Stimulated activated CD4-positive, alpha-beta T cell treated with anti-CD3 and anti-CD28 coated beads, Interleukin-4, amount 100 ng/mL, for 1 hour (primary cell): ENCODE measurements at regions not wholly inside any gene's neighbourhood (a gene's known extent, or its start where the extent isn't known, plus 50 kb on each side); places are given as distances from the start of the nearest gene placed in this dataset.
"Not testable (repeated sequence)": the region's sequence is repeated elsewhere in the genome, so short reads cannot be mapped to it uniquely, and the experiment has no call there.

Experiments
- DNase-seq: peaks from one replicate; pipeline ENCODE4 v3.0.0-alpha.2; 2020

DNA sequence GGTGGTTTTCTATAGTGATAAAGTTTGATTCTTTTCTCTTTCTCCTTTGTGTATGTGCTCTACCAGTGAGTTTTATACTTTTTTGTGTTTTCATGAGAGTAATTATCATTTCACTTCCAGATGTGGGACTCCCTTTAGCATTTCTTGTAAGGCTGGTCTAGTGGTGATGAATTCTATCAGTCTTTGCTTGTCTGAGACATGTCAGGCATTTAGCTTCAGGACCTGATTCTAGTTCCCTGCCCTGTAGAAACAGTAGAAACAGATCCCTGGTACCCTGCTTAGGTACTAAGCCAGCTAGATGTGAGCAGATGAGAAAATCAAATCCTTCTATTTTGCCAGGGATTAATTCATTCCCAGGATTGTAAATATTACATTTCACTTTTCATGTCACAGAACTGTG lies 203.7 kb downstream of the ALG10 start:
- DNase-seq: not testable (repeated sequence)

DNA sequence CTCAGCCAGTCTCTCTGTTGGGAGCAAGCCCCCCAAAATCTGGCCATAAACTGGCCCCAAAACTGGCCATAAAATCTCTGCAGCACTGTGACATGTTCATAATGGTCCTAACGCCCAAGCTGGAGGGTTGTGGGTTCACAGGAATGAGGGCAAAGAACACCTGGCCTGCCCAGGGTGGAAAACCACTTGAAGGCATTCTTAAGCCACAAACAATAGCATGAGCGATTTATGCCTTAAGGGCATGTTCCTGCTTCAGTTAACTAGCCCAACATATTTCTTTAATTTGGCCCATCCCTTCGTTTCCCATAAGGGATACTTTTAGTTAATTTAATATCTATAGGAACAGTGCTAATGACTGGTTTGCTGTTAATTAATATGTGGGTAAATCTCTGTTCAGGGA lies 205.8 kb downstream of the ALG10 start:
- not testable (repeated sequence) for DNase-seq

DNA sequence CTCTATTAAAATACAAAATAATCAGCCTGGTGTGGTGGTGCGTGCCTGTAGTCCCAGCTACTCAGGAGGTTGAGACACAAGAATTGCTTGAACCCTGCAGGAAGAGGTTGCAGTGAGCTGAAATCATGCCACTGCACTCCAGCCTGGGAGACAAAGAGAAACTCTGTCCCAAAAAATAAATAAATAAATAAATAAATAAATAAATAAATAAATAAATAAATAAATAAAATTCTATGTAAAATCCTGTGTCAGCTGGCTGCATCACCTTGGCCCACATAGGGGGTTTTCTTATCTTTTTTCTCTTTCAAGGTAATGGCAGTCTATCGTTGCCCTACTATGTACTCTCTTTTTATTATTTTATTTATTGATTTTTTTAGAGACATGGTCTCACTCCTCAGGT lies 206.7 kb downstream of the ALG10 start:
- DNase-seq: not testable (repeated sequence)

DNA sequence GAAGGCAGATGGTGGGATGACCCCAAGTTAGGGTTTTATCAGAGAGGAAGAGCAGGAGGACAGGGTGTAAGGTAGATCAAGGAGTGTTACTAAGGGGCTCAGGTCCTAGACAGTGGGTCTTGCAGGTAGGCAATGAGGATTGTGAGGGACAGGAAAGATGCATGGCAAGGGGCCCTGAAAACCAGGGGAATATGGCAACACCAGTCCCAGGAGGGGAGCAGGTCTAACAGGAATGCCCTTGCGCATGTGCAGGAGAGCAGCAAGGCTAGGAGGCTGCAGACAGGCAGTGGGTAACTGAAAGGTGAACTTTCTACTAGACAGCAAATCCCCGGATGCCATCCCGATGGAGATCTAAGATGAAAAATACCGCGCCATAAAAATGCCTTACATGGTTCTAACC lies 211.3 kb downstream of the ALG10 start:
- DNase-seq: no peak

DNA sequence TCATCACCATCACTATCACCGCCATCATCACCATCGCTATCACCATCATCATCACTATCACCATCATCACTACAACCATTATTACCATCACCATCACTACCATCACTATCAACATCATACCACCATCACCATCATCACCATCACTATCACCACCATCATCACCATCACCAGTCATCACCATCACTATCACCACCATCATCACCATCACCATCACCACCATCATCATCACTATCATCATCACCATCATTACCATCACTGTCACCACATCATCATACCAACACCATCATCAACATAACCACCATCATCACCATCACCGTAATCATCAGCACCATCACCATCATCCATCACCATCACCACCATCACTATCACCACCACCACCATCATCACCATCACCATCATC lies 213.8 kb downstream of the ALG10 start:
- DNase-seq: no peak

DNA sequence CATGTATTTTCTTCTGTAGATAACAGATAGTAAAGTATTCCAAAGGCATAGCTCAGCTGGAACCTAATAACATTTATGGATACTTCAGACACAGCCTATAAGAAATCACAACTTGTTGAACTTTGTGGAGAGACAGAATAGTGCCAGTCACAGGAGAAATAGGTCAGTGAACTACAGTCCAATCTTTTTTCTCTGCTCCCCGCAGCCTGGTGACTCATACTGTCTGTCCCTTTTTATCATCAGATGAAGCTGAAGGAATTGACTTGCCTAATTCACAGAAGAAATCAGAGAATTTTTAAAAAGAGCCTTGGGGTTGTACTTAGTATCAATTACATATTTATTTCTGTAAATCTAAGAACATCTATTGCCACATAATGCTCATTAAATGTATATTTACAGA lies 222.3 kb downstream of the ALG10 start:
- no peak for DNase-seq

DNA sequence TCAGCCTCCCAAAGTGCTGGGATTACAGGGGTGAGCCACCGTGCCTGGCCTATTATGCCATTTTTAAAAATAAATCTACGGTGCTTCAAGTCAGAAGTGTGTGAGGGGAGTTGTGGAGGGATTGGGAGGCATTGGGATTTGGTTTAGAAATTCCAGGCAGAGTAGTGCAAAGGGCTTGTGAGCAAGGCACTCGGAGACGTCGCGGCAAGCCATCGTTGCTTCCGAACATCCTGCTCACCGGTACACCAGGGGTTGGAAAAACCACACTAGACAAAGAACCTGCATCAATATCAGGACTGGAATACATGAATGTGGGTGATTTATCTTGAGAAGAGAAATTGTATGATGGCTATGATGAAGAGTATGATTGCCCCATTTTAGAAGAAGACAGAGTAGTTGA lies 227.0 kb downstream of the ALG10 start:
- DNase-seq: no peak

DNA sequence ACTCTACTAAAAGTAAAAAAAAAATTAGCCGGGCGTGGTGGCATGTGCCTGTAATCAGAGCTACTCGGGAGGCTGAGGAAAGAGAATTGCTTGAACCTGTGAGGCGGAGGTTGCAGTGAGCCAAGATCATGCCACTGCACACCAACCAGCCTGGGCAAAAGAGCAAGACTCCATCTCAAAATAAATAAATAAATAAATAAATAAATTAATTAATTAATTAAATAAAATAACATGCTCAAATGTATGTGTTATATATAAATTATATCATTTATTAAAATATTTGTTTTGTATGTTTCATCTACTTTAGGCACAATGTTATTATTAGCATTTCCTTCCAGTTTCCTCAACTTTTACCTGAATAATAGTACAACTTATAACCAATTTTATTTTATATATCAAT lies 229.6 kb downstream of the ALG10 start:
- not testable (repeated sequence) for DNase-seq

DNA sequence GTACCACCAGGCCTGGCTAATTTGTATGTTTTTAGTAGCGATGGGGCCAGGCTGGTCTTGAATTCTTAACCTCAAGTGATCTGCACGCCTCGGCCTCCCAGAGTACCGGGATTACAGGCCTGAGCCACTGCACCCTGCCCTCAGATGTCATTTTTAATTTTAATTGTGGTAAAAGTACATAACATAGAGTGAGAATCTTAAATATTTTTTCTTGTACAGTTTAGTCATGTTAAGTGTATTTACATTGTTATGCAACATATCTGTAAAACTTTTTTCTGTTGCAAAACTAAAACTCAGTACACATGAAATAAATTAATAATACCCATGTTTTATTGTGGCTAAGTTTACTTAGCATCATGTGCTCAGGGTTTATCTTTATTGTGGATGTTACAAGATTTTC lies 231.4 kb downstream of the ALG10 start:
- DNase-seq: no peak

DNA sequence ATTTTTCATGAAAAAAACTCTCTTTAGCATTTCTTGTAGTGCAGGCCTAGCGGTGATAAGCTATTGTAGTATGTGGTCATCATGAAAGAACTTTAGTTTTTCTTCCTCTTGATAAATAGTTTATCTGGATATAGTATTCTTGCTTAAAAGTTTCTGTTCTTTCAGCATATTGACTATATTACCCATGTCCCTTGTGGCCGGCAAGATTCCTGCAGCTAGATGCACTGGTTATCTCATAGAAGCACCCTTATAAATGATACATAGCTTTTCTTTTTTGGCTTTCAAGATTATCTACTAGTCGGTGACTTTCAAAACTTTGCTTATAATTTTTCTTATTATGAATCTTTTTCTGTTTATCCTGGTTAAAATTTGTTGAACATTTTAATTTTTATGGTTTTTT lies 234.8 kb downstream of the ALG10 start:
- DNase-seq: no peak

DNA sequence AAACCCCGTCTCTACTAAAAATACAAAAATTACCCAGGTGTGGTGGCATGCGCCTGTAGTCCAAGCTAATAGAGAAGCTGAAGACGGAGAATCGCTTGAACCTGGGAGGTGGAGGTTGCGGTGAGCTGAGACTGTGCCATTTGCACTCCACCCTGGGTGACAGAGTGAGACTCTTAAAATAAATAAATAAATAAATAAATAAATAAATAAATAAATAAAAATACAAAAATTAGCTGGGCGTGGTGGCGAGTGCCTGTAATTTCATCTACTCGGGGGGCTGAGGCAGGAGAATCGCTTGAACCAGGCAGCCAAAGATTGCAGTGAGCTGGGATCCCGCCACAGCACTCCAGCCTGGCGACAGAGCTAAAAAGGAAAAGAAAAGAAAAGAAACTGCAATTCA lies 239.8 kb downstream of the ALG10 start:
- not testable (repeated sequence) for DNase-seq

DNA sequence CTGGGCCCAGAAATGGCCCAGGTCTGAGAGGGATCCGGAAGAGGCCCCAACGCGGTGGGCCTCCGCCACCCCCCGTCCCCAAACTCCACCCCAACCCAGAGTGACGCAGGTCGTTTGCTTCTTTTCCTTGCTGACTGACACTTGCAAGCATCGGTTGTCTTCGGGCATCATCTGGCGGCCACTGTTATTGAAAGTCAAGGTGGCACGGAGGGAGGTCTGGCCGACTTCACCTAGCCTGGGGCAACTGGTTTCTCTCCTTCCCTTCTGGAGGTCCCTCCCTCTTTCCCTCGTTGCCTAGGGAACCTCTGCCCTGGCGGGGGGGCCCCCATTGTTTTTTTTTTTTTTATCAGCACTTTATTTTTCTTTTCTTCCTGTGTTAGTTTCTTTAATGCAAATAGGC lies 241.8 kb downstream of the ALG10 start:
- no peak for DNase-seq

DNA sequence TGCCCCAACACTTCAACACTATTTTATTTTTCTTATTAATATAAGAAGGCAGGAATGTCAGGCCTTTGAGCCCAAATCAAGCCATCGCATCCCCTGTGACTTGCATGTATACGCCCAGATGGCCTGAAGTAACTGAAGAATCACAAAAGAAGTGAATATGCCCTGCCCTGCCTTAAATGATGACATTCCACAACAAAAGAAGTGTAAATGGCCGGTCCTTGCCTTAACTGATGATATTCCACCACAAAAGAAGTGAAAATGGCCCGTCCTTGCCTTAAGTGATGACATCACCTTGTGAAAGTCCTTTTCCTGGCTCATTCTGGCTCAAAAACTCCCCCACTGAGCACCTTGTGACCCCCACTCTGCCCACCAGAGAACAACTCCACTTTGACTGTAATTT lies 251.4 kb downstream of the ALG10 start:
- not testable (repeated sequence) for DNase-seq

DNA sequence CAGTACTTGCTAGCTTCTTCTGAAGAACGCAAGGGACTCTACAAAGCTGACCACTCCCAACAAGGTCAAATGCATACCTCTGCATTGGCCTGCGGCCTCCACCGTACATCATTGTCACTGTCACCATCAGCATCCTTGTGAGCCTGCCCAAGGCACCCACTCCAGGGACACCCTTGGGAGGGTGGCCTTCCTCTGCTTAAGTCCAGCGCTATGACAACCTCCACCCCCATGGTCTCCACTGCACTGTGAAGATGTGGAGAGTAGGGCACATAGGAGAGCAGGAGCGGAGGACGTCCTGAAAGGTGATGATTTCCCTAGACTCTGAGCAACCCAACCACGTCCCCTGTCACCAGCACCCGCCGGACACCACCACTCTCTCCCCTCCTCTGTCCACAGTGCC lies 252.8 kb downstream of the ALG10 start:
- no peak for DNase-seq

DNA sequence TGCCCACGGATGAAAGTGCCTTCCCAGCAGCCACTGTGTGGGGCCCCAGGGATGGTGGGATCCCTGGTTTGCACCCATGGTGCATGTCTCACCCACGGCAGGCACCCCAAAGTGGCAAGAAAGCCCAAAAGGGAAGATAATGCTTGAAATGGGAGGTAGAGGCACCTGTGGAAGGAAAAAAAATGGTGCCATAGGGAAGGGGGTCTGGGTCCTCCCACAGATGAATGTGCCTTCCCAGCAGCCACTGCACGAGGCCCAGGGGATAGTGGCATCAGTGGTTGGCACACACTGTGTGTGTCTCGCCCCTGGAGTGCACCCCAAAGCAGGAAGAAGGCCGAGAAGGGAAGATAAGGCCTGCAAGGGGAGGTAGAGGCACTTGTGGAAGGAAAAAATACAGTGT lies 264.2 kb downstream of the ALG10 start:
- no peak for DNase-seq

DNA sequence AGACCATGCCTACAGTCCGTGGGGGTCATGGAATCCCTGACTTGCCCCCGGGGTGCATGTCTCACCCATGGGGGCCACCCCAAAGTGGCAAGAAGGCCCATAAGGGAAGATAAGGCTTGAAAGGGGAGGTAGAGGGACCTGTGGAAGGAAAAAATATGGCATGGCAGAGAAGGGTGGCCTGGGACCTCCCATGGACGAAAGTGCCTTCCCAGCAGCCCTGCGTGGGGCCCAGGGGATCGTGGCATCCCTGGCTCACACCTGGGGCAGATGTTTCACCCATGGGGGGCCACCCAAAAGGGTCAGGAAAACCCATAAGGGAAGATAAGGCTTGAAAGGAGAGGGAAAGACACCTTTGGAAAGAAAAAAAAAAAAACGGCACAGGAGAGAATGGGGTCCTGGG lies 264.6 kb downstream of the ALG10 start:
- no peak for DNase-seq

DNA sequence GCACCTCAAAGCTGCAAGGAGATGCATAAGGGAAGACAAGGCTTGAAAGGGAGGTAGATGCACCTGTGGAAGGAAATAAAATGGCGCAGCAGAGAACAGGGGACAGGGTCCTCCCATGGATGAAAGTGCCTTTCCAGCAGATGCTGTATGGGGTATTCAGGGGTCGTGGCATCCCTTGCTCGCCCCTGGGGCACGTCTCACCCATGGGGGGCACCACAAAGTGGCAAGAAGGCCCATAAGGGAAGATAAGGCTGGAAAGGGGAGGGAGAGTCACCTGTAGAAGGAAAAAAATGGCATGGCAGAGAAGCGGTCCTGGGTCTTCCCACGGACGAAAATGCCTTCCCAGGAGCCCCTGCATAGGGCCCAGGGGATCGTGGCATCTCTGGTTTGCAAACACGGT lies 265.1 kb downstream of the ALG10 start:
- no peak for DNase-seq

DNA sequence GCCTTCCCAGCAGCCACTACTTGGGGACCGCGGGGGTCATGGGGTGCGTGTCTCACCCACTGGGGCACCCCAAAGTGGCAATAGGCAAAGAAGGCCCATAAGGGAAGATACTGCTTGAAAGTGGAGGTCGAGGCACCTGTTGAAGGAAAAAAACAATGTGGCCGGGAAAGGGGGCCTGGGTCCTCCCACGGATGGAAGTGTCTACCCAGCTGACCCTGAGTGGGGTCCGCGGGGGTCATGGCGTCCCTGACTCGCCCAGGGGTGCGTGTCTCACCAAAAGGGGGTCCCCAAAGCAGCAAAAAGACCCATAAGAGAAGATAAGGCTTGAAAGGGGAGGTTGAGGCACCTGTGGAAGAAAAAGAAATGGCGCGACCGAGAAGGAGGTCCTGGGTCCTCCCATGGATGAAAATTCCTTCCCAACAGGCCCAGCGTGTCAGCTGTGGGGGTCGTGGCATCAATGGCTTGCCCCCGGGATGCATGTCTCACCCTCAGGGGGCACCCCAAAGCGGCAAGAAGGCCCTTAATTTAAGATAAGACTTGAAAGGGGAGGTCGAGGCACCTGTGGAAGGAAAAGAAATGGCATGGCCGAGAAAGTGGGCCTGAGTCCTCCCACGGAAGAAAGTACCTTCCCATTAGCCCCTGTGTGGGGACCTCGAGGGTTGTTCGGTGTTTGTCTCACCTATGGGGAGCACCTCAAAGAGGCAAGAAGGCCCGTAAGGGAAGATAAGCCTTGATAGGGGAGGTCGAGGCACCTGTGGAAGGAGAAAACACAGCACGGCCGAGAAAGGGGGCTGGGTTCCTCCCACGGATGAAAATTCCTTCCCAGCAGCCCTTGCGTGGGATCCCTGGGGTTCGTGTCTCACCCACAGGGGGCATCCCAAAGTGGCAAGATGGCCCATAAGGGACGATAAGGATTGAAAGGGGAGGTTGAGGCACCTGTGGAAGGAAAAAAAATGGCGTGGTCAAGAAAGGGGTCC lies 266.0 kb downstream of the ALG10 start:
- no peak for DNase-seq

DNA sequence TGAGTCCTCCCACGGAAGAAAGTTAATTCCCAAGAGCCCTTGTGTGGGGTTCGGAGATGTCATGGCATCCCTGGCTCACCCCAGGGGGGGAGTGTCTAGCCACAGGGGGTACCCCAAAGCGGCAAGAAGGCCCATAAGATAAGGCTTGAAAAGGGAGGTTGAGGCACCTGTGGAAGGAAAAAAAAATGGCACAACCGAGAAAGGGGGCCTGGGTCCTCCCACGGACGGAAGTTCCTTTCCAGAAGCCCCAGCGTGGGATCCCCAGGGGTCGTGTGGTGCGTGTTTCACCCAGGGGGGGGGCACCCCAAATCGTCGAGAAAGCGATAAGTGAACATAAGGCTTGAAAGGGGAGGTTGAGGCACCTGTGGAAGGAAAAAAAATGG lies 266.7 kb downstream of the ALG10 start:
- no peak for DNase-seq

DNA sequence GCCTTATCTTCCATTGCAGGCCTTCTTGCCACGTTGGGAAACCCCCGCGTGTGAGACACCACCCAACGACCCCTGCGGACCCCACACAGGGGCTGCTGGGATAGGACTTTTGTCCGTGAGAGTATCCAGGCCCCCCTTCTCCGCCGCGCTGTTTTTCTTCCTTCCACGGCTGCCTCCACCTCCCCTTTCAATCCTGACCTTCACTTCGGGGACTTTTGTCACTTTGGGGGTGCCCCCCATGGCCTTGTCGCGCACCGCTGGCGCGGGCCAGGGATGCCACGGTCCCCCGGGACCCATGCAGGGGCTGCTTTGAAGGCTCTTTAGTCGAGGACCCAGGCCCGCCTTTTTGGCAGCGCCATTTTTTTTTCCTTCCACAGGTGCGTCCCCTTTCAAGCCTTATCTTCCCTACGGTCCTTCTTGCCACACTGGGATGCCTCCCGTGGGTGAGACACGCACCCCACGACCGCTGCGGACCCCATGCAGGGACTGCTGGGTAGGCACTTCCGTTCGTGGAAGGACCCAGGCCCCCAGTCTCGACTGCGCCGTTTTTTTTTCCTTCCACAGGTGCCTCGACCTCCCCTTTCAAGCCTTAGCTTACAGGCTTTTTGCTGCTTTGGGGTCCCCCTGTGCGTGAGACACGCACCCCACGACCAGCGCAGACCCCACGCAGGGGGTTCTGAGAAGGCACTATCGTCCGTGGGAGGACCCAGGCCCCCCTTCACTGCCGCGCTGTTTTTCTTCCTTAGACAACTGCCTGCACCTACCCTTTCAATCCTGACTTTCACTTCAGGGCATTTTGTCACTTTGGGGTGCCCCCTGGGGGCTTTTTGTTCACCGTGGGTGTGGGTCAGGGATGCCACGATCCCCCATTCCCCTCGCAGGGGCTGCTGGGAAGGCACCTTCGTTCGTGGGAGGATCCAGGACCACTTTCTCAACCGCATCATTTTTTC lies 267.4 kb downstream of the ALG10 start:
- no peak for DNase-seq

DNA sequence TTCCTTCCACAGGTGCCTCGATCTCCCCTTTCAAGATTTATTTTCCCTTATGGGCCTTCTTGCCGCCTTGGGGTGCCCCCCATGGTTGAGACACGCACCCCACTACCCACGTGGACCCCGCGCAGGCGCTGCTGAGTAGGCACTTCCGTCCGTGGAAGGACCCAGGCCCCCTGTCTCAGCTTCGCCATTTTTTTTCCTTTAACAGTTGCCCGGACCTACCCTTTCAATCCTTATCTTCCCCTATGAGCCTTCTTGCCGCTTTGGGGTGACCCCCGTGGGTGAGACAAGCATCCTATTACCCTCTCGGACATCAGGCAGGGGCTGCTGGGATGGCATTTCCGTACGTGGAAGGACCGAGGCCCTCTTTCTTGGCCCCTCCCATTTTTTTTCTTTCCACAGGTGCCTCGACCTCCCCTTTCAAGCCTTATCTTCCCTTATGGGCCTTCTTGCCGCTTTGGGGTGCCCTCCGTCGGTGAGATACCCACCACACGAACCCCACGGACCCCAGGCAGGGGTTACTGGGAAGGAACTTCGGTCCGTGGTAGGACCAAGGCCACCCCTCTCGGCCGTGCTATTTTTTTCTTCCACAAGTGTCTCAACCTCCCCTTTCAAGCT lies 268.2 kb downstream of the ALG10 start:
- DNase-seq: no peak

DNA sequence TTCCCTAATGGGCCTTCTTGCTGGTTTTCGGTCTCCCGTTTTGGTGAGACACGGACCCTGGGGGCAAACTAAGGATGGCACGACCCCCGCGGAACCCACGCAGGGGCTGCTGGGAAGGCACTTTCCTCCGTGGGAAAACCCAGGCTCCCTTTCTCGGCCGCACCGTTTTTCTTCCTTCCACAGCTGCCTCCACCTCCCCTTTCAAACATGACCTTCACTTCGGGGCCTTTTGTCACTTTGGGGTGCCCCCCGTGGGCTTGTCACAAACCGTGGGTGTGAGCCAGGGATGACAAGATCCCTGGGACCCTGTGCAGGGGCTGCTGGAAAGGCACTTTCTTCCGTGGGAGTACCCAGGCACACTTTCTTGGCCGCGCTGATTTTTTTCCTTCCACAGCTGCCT lies 268.7 kb downstream of the ALG10 start:
- no peak for DNase-seq

DNA sequence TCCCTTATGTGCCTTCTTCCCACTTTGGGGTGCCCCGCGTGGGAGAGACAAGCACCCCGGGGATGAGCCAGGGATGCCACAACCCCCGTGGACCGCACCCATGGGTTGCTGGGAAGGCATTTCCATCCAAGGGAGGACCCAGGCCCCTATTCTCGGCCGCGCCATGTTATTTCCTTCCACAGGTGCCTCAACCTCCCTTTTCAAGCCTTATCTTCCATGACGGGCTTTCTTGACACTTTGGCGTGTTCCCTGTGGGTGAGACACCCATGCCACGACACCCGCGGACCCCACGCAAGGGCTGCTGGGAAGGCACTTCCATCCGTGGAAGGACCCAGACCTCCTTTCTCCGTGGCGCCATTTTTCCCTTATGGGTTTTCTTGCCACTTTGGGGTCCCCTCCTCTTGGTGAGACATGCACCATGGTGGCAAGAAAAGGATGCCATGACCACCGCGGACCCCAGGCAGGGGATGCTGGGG lies 269.2 kb downstream of the ALG10 start:
- no peak for DNase-seq
